SK-N-SH treated with all-trans-retinoic acid at 6 μM for 48 hours (cell line): ENCODE measurements at regions not wholly inside any gene's neighbourhood (a gene's known extent, or its start where the extent isn't known, plus 50 kb on each side); places are given as distances from the start of the nearest gene placed in this dataset.

Experiments
- ATAC-seq: fragments of 200-7000 bp; cut with Tn5 transposase; 3 replicates; pipeline ENCODE4 v1.9.1; 2020; ENCODE audit warnings: mild to moderate bottlenecking, moderate library complexity
- ARNTL ChIP-seq: fragments of 450-650 bp; formaldehyde crosslinking; IDR thresholded peaks from 2 replicates; pipeline ENCODE4 v1.5.0; 2020; ENCODE audit warnings: low read depth, mild to moderate bottlenecking, moderate library complexity, borderline replicate concordance
- BACH2 ChIP-seq: fragments of 250-450 bp; sonication (Bioruptor Pico); IDR thresholded peaks from 2 replicates; pipeline ENCODE4 v1.9.0; 2021; ENCODE audit warnings: mild to moderate bottlenecking, borderline replicate concordance
- CSDC2 ChIP-seq: fragments of 250-450 bp; sonication (Bioruptor Pico); IDR thresholded peaks from 2 replicates; pipeline ENCODE4 v1.5.0; 2020; ENCODE audit warnings: mild to moderate bottlenecking, moderate library complexity
- ESRRG ChIP-seq: fragments of 250-450 bp; sonication (Bioruptor Pico); IDR thresholded peaks from 2 replicates; pipeline ENCODE4 v1.6.1; 2021; ENCODE audit warnings: mild to moderate bottlenecking
- ISL1 ChIP-seq: fragments of 250-450 bp; sonication (Bioruptor Pico); IDR thresholded peaks from 2 replicates; pipeline ENCODE4 v2.1.2; 2022; ENCODE audit warnings: mild to moderate bottlenecking, moderate library complexity
- OSR1 ChIP-seq: fragments of 250-450 bp; sonication (Bioruptor Pico); IDR thresholded peaks from 2 replicates; pipeline ENCODE4 v1.8.0; 2022; ENCODE audit warnings: moderate library complexity, mild to moderate bottlenecking, inconsistent platforms
- PPARA ChIP-seq: fragments of 250-450 bp; sonication (Bioruptor Pico); IDR thresholded peaks from 2 replicates; pipeline ENCODE4 v1.5.0; 2020; ENCODE audit warnings: mild to moderate bottlenecking, borderline replicate concordance
- RARB ChIP-seq: fragments of 250-450 bp; sonication (Bioruptor Pico); IDR thresholded peaks from 2 replicates; pipeline ENCODE4 v1.8.0; 2021; ENCODE audit warnings: mild to moderate bottlenecking, moderate library complexity
- SNAI2 ChIP-seq: fragments of 250-450 bp; sonication (Bioruptor Pico); IDR thresholded peaks from 2 replicates; pipeline ENCODE4 v1.5.0; 2020; ENCODE audit warnings: mild to moderate bottlenecking, moderate library complexity
- TCF4 ChIP-seq: fragments of 250-450 bp; sonication (Bioruptor Pico); IDR thresholded peaks from 2 replicates; pipeline ENCODE4 v1.8.0; 2021; ENCODE audit warnings: mild to moderate bottlenecking, moderate library complexity, borderline replicate concordance
- TOX ChIP-seq: fragments of 250-450 bp; sonication (Bioruptor Pico); IDR thresholded peaks from 2 replicates; pipeline ENCODE4 v1.8.0; 2021; ENCODE audit warnings: mild to moderate bottlenecking, moderate library complexity, borderline replicate concordance
- ZC3H10 ChIP-seq: fragments of 250-450 bp; sonication (Bioruptor Pico); IDR thresholded peaks from 2 replicates; pipeline ENCODE4 v1.5.1; 2021; ENCODE audit warnings: mild to moderate bottlenecking, moderate library complexity
- ZFP3 ChIP-seq: fragments of 250-450 bp; sonication (Bioruptor Pico); IDR thresholded peaks from 2 replicates; pipeline ENCODE4 v1.5.0; 2020; ENCODE audit warnings: mild to moderate bottlenecking, moderate library complexity
- ZFP30 ChIP-seq: fragments of 450-650 bp; formaldehyde crosslinking; IDR thresholded peaks from 2 replicates; pipeline ENCODE4 v1.5.0; 2022; ENCODE audit warnings: mild to moderate bottlenecking, moderate library complexity
- ZNF565 ChIP-seq: fragments of 450-650 bp; formaldehyde crosslinking; conservative IDR thresholded peaks from 2 replicates; pipeline ENCODE4 v1.5.0; 2020; ENCODE audit warnings: low read depth, mild to moderate bottlenecking, moderate library complexity
- ZNF70 ChIP-seq: fragments of 450-650 bp; formaldehyde crosslinking; IDR thresholded peaks from 2 replicates; pipeline ENCODE4 v1.5.0; 2020; ENCODE audit warnings: mild to moderate bottlenecking, moderate library complexity
- ZNF8 ChIP-seq: fragments of 450-650 bp; formaldehyde crosslinking; IDR thresholded peaks from 2 replicates; pipeline ENCODE4 v1.5.0; 2020; ENCODE audit warnings: mild to moderate bottlenecking, moderate library complexity
- TF ChIP-seq, protein P1 (sequence below): fragments of 250-450 bp; sonication (Bioruptor Pico); IDR thresholded peaks from 2 replicates; pipeline ENCODE4 v1.8.0; 2021; ENCODE audit warnings: low read depth, mild to moderate bottlenecking, moderate library complexity, borderline replicate concordance
- TF ChIP-seq, protein P2 (sequence below): fragments of 250-450 bp; sonication (Bioruptor Pico); IDR thresholded peaks from 2 replicates; pipeline ENCODE4 v1.5.1; 2020; ENCODE audit warnings: low read depth, mild to moderate bottlenecking, moderate library complexity
- TF ChIP-seq, protein P3 (sequence below): fragments of 250-450 bp; sonication (Bioruptor Pico); IDR thresholded peaks from 2 replicates; pipeline ENCODE4 v1.8.0; 2020; ENCODE audit warnings: mild to moderate bottlenecking, moderate library complexity, borderline replicate concordance
- TF ChIP-seq, protein P4 (sequence below): fragments of 250-450 bp; sonication (Bioruptor Pico); IDR thresholded peaks from 2 replicates; pipeline ENCODE4 v1.5.0; 2020; ENCODE audit warnings: mild to moderate bottlenecking, moderate library complexity

DNA sequence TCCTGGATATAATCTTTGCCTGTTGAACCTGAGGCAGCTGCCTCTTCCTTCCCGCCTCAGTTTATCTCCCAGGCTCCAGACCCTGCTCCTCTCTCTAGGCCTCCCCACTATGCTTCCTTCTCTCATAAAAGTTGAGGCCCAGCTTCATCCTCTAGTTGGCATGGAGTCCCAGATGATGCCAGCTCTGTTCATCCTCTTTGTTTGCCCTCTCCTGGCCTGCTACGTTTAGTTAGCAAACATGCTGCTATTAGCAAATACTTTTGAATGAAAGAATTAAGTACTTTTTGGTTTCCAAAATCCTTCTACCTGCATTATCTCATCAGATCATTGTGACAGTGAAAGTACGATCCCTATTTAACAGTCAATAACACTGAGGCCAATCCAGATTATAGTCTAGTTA is 472.5 kb downstream of the COG6 start:
- no peak for ATAC-seq
- TF ChIP-seq ZNF8 (CRISPR knock-in tag) (no peak), CSDC2 (CRISPR knock-in tag) (no peak)

DNA sequence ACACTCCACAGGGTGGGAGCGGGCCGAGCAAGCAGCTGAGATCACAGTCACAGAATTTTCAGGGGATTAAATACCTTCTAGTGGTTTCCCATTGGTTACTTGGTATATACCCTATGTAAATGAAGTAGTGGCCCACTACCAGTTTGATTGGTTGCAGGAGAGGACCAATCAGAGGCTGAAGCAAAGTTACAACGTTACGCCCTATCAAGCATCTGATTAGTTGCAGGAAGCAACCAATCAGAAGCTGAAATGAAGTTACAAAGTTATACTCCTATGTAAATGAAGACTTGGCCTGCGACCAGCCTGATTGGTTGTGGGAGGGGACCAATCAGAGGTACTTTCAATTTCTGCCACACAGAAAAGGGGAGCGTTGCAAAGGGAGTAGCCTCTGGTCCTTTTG is 474.0 kb downstream of the COG6 start:
- no peak for ATAC-seq
- no peak for TF ChIP-seq ZC3H10 (CRISPR knock-in tag)
- no peak for TF ChIP-seq TCF4 (CRISPR knock-in tag)
- no peak for TF ChIP-seq ZFP30 (CRISPR knock-in tag)
- no peak for TF ChIP-seq ZNF70 (CRISPR knock-in tag)
- TF ChIP-seq, protein P1, sequence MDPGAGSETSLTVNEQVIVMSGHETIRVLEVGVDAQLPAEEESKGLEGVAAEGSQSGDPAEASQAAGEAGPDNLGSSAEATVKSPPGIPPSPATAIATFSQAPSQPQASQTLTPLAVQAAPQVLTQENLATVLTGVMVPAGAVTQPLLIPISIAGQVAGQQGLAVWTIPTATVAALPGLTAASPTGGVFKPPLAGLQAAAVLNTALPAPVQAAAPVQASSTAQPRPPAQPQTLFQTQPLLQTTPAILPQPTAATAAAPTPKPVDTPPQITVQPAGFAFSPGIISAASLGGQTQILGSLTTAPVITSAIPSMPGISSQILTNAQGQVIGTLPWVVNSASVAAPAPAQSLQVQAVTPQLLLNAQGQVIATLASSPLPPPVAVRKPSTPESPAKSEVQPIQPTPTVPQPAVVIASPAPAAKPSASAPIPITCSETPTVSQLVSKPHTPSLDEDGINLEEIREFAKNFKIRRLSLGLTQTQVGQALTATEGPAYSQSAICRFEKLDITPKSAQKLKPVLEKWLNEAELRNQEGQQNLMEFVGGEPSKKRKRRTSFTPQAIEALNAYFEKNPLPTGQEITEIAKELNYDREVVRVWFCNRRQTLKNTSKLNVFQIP (CRISPR knock-in tag): no peak
- TF ChIP-seq ZNF565: no peak
- no peak for TF ChIP-seq RARB (CRISPR knock-in tag)
- no peak for TF ChIP-seq ZNF8 (CRISPR knock-in tag)
- no peak for TF ChIP-seq ARNTL (CRISPR knock-in tag)

DNA sequence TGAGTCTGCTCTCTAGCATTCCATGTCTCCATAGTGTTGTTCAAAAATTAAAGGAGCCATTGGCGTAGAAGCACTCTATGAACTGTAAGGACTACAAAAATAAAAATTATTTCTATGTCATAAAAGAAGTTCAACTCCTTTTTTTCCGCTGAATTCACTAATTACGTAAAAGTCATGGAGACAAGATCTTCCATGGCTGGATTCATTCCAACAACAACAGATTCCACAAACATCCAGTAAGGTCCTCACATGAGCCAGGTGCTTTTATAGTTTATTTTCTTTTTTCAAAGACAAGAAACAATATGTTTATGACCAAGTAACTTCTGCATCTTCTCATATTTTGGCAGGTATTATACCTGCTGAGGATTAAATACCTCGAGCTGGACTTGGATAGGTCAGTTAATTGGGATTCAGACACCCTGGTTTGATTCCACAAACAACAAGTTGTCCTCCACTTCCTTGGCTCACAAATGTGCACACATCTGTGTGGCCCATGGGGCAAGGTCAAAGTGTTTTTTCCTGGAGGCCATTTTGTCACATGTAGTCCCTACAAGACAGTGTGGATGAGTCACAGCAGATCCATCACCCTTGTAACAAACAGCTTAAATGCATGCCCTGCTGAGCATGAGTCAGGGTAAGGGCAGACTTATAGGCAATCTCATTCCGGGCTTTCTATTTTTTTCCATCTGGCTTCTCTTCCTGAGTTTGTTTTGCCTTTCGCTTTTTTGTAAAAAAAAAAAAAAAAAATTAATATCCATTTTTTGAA is 475.6 kb downstream of the COG6 start:
- ATAC-seq: no peak
- no peak for TF ChIP-seq ZFP30 (CRISPR knock-in tag)
- no peak for TF ChIP-seq RARB (CRISPR knock-in tag)
- TF ChIP-seq ISL1 (CRISPR knock-in tag): no peak
- TF ChIP-seq ZFP3 (CRISPR knock-in tag): no peak

DNA sequence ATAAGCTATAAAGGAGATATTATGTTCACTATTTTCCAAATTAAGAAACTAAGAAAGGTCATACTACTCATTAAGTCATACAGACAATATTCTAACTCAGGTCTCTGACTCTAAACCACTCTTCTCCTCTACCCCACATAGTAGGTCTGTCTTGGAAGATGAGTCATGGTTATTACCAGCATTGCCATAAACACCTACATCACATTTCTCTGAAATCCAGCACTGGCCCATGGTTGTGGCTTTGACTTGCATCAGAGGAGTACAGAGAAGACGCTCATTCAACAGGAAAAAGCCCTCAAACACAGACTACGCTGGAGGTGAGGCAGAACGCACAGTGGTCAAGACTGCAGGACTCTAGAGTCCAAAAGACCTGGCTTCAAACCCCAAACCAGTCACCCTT is 476.8 kb downstream of the COG6 start:
- no peak for ATAC-seq
- TF ChIP-seq, protein P2, sequence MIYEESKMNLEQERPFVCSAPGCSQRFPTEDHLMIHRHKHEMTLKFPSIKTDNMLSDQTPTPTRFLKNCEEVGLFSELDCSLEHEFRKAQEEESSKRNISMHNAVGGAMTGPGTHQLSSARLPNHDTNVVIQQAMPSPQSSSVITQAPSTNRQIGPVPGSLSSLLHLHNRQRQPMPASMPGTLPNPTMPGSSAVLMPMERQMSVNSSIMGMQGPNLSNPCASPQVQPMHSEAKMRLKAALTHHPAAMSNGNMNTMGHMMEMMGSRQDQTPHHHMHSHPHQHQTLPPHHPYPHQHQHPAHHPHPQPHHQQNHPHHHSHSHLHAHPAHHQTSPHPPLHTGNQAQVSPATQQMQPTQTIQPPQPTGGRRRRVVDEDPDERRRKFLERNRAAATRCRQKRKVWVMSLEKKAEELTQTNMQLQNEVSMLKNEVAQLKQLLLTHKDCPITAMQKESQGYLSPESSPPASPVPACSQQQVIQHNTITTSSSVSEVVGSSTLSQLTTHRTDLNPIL (CRISPR knock-in tag): no peak
- TF ChIP-seq, protein P3, sequence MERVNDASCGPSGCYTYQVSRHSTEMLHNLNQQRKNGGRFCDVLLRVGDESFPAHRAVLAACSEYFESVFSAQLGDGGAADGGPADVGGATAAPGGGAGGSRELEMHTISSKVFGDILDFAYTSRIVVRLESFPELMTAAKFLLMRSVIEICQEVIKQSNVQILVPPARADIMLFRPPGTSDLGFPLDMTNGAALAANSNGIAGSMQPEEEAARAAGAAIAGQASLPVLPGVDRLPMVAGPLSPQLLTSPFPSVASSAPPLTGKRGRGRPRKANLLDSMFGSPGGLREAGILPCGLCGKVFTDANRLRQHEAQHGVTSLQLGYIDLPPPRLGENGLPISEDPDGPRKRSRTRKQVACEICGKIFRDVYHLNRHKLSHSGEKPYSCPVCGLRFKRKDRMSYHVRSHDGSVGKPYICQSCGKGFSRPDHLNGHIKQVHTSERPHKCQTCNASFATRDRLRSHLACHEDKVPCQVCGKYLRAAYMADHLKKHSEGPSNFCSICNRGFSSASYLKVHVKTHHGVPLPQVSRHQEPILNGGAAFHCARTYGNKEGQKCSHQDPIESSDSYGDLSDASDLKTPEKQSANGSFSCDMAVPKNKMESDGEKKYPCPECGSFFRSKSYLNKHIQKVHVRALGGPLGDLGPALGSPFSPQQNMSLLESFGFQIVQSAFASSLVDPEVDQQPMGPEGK (CRISPR knock-in tag): no peak
- TF ChIP-seq SNAI2 (CRISPR knock-in tag) (no peak), ESRRG (CRISPR knock-in tag) (no peak), TOX (CRISPR knock-in tag) (no peak), ISL1 (CRISPR knock-in tag) (no peak), PPARA (no peak)
- TF ChIP-seq, all 23 proteins: peak for 0

DNA sequence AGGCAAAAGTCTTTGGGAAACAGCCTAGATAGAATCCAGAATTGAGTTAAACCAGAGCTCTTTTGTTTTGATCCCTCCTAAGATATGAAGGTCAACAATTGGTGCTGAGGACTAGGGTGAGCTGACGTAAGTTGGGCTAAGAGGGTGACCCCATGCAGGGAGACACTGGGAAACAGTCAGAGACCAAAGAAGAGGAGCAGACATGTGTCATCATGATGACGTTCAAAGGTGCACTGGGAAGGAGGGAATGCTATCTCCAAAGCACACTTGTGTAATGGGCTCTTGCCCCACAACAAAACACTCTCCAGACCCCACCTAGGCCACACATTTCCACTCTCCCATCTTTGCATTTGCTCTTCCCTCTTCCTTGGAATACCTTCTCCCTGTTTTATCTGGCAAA is 481.4 kb downstream of the COG6 start:
- ATAC-seq: no peak
- TF ChIP-seq ESRRG (CRISPR knock-in tag) (no peak), CSDC2 (CRISPR knock-in tag) (no peak), ZFP3 (CRISPR knock-in tag) (no peak), RARB (CRISPR knock-in tag) (no peak), SNAI2 (CRISPR knock-in tag) (no peak), ISL1 (CRISPR knock-in tag) (no peak), BACH2 (CRISPR knock-in tag) (no peak), TOX (CRISPR knock-in tag) (no peak), ZC3H10 (CRISPR knock-in tag) (no peak), ZNF8 (CRISPR knock-in tag) (no peak), OSR1 (no peak)
- TF ChIP-seq, protein P2 (CRISPR knock-in tag): no peak
- TF ChIP-seq, protein P4, sequence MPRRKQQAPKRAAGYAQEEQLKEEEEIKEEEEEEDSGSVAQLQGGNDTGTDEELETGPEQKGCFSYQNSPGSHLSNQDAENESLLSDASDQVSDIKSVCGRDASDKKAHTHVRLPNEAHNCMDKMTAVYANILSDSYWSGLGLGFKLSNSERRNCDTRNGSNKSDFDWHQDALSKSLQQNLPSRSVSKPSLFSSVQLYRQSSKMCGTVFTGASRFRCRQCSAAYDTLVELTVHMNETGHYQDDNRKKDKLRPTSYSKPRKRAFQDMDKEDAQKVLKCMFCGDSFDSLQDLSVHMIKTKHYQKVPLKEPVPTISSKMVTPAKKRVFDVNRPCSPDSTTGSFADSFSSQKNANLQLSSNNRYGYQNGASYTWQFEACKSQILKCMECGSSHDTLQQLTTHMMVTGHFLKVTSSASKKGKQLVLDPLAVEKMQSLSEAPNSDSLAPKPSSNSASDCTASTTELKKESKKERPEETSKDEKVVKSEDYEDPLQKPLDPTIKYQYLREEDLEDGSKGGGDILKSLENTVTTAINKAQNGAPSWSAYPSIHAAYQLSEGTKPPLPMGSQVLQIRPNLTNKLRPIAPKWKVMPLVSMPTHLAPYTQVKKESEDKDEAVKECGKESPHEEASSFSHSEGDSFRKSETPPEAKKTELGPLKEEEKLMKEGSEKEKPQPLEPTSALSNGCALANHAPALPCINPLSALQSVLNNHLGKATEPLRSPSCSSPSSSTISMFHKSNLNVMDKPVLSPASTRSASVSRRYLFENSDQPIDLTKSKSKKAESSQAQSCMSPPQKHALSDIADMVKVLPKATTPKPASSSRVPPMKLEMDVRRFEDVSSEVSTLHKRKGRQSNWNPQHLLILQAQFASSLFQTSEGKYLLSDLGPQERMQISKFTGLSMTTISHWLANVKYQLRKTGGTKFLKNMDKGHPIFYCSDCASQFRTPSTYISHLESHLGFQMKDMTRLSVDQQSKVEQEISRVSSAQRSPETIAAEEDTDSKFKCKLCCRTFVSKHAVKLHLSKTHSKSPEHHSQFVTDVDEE (CRISPR knock-in tag): no peak
- TF ChIP-seq, protein P3 (CRISPR knock-in tag): no peak
